AG04449 (cell line): ENCODE measurements at regions not wholly inside any gene's neighbourhood (a gene's known extent, or its start where the extent isn't known, plus 50 kb on each side); places are given as distances from the start of the nearest gene placed in this dataset.

Source experiments
- CTCF ChIA-PET: fragments of 350-600 bp; formaldehyde crosslinking; extraction: SDS; loops from one replicate; lab custom pipeline; 2021; ENCODE audit warnings: antibody characterized with exemption; lab: Yijun Ruan, JAX
- POLR2A ChIA-PET: fragments of 400-600, 350-600 bp; formaldehyde crosslinking; extraction: SDS; loops from one replicate; lab custom pipeline; 2020; ENCODE audit warnings: antibody characterized with exemption, inconsistent platforms; lab: Yijun Ruan, JAX
- DNase-seq: peaks from one replicate; pipeline ENCODE4 v3.0.0-alpha.2; 2010; ENCODE audit warnings: low read depth, low spot score
- H3K4me3 ChIP-seq: 2 replicates; pipeline ENCODE4 v1.5.1; 2011; ENCODE audit warnings: low read depth, mild to moderate bottlenecking, control low read depth, low read length
- TF ChIP-seq, protein P1 (sequence below): IDR thresholded peaks from one replicate; pipeline ENCODE4 v1.5.1; 2011; ENCODE audit warnings: mild to moderate bottlenecking, moderate library complexity, low read length, control low read depth, inconsistent platforms; ENCODE audit not compliant: insufficient read depth; ENCODE audit errors: missing control alignments

GRCh38 chr10:33979195-33979594 is 644.7 kb upstream of the NRP1 start:
- ChIA-PET CTCF (no interaction called here), POLR2A (no interaction called here)
- DNase-seq: no peak
- H3K4me3 ChIP-seq: no peak overlapping the region
- TF ChIP-seq, protein P1, sequence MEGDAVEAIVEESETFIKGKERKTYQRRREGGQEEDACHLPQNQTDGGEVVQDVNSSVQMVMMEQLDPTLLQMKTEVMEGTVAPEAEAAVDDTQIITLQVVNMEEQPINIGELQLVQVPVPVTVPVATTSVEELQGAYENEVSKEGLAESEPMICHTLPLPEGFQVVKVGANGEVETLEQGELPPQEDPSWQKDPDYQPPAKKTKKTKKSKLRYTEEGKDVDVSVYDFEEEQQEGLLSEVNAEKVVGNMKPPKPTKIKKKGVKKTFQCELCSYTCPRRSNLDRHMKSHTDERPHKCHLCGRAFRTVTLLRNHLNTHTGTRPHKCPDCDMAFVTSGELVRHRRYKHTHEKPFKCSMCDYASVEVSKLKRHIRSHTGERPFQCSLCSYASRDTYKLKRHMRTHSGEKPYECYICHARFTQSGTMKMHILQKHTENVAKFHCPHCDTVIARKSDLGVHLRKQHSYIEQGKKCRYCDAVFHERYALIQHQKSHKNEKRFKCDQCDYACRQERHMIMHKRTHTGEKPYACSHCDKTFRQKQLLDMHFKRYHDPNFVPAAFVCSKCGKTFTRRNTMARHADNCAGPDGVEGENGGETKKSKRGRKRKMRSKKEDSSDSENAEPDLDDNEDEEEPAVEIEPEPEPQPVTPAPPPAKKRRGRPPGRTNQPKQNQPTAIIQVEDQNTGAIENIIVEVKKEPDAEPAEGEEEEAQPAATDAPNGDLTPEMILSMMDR: no peak

DNA sequence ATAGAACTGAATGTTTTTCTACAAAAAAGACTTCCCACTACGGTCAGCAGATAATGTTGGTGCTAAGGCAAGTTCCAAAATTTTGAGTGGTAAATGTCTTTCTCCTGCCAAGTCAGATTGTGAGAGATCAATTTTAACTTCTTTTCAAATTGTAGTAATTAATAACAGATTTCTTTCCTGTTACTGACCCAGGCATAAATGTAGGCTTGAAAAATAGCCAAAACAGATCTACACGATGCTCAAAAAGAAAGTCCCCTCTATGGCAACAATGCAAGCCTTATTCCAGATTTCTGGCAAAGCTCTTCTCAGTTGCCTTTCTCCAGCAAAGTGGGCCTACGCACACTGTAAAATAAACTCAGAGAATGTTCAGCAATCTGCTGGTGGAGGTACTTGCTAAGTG is 641.0 kb upstream of the NRP1 start:
- CTCF ChIA-PET: no interaction called here
- no peak overlapping the region for H3K4me3 ChIP-seq
- no peak for DNase-seq
- POLR2A ChIA-PET: no interaction called here
- TF ChIP-seq, protein P1: no peak

GRCh38 chr10:33974976-33975478 is 640.6 kb upstream of the NRP1 start:
- CTCF ChIA-PET: no interaction called here
- H3K4me3 ChIP-seq: no peak overlapping the region
- DNase-seq: no peak
- POLR2A ChIA-PET: no interaction called here
- TF ChIP-seq, protein P1: no peak

DNA sequence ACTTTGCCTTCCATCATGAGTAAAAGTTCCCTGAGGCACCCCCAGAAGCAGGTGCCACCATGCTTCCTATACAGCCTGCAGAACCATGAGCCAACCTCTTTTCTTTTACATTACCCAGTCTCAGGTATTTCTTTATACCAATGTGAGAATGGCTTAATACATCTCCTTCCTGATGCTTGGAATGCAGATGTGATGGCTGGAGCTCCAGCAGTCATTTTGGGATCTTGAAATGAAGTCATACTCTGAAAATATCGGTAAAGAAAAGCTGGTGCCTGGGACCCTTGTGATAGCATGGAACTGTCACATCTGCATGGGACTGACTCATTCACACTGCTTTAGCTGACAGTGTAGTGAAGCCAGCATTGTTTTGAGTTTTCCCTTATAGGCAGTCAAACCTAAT is 634.5 kb upstream of the NRP1 start:
- POLR2A ChIA-PET: no interaction called here
- CTCF ChIA-PET: no interaction called here

GRCh38 chr10:33967606-33968120 is 633.2 kb upstream of the NRP1 start:
- ChIA-PET CTCF (no interaction called here), POLR2A (no interaction called here)
- no peak for DNase-seq
- TF ChIP-seq, protein P1: no peak
- H3K4me3 ChIP-seq: no peak overlapping the region

More for the DNA sequence above, 634.5 kb upstream of the NRP1 start:
- H3K4me3 ChIP-seq: no peak overlapping the region
- TF ChIP-seq, protein P1: no peak
- no peak for DNase-seq

GRCh38 chr10:33966946-33967345 is 632.5 kb upstream of the NRP1 start:
- CTCF ChIA-PET: no interaction called here

More at GRCh38 chr10:33966946-33967345, 632.5 kb upstream of the NRP1 start:
- DNase-seq: no peak
- TF ChIP-seq, protein P1: no peak
- POLR2A ChIA-PET: no interaction called here
- H3K4me3 ChIP-seq: no peak overlapping the region
